ENCODE measurements at regions not wholly inside any gene's neighbourhood (a gene's known extent, or its start where the extent isn't known, plus 50 kb on each side); places are given as distances from the start of the nearest gene placed in this dataset.

- no peaks in the 10 kb centered on the region for H3K27me3 ChIP-seq (ENCODE audit: control insufficient read depth in 2 of 2, insufficient read depth in 2 of 2, low read length in 2 of 2)
- CTCF ChIA-PET = no interaction called here
- no peak for TF ChIP-seq POLR2A (IDR thresholded peaks at IDR 0.05; ENCODE audit: low read depth, low read length)
- no peak for TF ChIP-seq FOS (IDR thresholded peaks at IDR 0.05; ENCODE audit: borderline replicate concordance, insufficient read depth, low read length)
- no peak for TF ChIP-seq MAX (IDR thresholded peaks at IDR 0.05; ENCODE audit: insufficient read depth, insufficient read length)
- no peak for TF ChIP-seq EZH2 (IDR thresholded peaks at IDR 0.05; ENCODE audit: borderline replicate concordance, low read depth, low read length, severe bottlenecking)
- no peak for TF ChIP-seq GATA2 (IDR thresholded peaks at IDR 0.05; ENCODE audit: insufficient read depth, insufficient read length, low read depth, low read length)
- TF ChIP-seq CTCF (IDR thresholded peaks at IDR 0.05; ENCODE audit: extremely low read depth in 1 of 2, insufficient read depth in 1 of 2, low read depth in 1 of 2, low read length in 2 of 2) = no peak
- TF ChIP-seq JUN (IDR thresholded peaks at IDR 0.05; ENCODE audit: borderline replicate concordance, insufficient read depth, insufficient read length, low read depth) = no peak
- no peak for TF ChIP-seq MYC (IDR thresholded peaks at IDR 0.05; ENCODE audit: low read depth, low read length)
- no peak for TF ChIP-seq POLR2AphosphoS5 (IDR thresholded peaks at IDR 0.05; ENCODE audit: insufficient read depth, low read depth, low read length)
- no peaks in the 10 kb centered on the region for H4K20me1 ChIP-seq (replicated peaks; ENCODE audit: control insufficient read depth, extremely low read depth, insufficient read depth, low read length)
- DNase-seq (ENCODE audit: low read depth, low spot score) (no peak), FAIRE-seq (no peak)
- H3K9me3 ChIP-seq (replicated peaks; ENCODE audit: control insufficient read depth, insufficient read depth, low read length) = no peaks in the 10 kb centered on the region
- H3K27ac ChIP-seq (ENCODE audit: insufficient read depth, low read depth, low read length) = no peak overlapping the region
- BruUV-seq (replicated peaks) = no TSS peak
- dilution Hi-C loops (cut with MboI; ENCODE audit: extremely low pct_ligation_motif_present, low sequenced_read_pairs) = no loop called here
- H3K9ac ChIP-seq (replicated peaks; ENCODE audit: extremely low read depth, insufficient read depth, low read length) = no peak overlapping the region
- H3K4me2 ChIP-seq (ENCODE audit: insufficient read depth, low read length) = no peak overlapping the region
- H3K36me3 ChIP-seq (ENCODE audit: control insufficient read depth in 2 of 2, extremely low read depth in 1 of 2, insufficient read depth in 2 of 2, low read length in 2 of 2) = no peaks in the 10 kb centered on the region
- intact Hi-C loops (cut with micrococcal nuclease) = no loop called here
- no peak overlapping the region for H3K4me3 ChIP-seq (replicated peaks in 1 of 3; ENCODE audit: insufficient read depth in 1 of 3, low read depth in 1 of 3, low read length in 3 of 3)
- no peak overlapping the region for H2AFZ ChIP-seq (ENCODE audit: low read depth, low read length)
- POLR2A ChIA-PET = no interaction called here
- H3K9me1 ChIP-seq (replicated peaks; ENCODE audit: control insufficient read depth, extremely low read depth, insufficient read depth, low read length) = no peaks in the 10 kb centered on the region
- H3K79me2 ChIP-seq (ENCODE audit: control insufficient read depth, insufficient read depth, low read length) = no peaks in the 10 kb centered on the region
- H3K4me1 ChIP-seq (ENCODE audit: control insufficient read depth, extremely low read depth, insufficient read depth, low read length) = no peaks in the 10 kb centered on the region
These were observed 232.2 kb upstream of the SEMA6A start for GRCh38 chr5:116806836-116807235.
